ENCODE measurements at regions not wholly inside any gene's neighbourhood (a gene's known extent, or its start where the extent isn't known, plus 50 kb on each side); places are given as distances from the start of the nearest gene placed in this dataset.

DNA sequence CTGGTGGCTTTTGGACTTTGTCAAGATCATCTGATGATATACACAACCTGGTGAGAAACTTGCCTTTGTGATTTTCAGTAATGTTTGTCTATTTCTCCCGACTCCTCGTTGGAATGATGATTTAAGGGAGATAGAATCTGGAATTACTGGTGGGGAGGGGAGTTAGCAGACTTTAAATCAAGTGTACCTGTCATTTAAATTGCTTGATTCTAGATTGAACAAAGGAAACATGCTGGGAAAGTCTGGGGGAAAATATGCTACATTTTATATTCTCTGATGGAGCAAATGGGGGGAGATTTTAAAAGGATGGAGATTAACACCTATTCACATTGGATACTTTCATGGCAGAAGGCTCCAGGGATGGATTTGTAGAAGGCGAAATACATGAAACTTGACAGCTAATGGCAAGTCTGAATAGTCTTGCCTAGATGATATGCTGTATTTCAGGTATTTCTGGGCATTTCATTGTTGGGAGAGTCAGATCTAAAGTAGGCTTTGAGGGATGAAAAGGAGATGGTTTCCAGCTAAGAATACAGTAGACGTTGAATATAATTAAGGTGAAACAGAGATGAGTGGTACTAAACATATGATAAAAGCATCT, 189.1 kb upstream of the PDZRN3 start:
- TF ChIP-seq, protein P1, sequence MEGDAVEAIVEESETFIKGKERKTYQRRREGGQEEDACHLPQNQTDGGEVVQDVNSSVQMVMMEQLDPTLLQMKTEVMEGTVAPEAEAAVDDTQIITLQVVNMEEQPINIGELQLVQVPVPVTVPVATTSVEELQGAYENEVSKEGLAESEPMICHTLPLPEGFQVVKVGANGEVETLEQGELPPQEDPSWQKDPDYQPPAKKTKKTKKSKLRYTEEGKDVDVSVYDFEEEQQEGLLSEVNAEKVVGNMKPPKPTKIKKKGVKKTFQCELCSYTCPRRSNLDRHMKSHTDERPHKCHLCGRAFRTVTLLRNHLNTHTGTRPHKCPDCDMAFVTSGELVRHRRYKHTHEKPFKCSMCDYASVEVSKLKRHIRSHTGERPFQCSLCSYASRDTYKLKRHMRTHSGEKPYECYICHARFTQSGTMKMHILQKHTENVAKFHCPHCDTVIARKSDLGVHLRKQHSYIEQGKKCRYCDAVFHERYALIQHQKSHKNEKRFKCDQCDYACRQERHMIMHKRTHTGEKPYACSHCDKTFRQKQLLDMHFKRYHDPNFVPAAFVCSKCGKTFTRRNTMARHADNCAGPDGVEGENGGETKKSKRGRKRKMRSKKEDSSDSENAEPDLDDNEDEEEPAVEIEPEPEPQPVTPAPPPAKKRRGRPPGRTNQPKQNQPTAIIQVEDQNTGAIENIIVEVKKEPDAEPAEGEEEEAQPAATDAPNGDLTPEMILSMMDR (IDR thresholded peaks at IDR 0.05) = no peak
- TF ChIP-seq POLR2AphosphoS5 (IDR thresholded peaks at IDR 0.05) (no peak), EP300 (IDR thresholded peaks at IDR 0.05) (no peak)

Data from upper lobe of left lung (tissue), 4 donors.